ENCODE measurements at regions not wholly inside any gene's neighbourhood (a gene's known extent, or its start where the extent isn't known, plus 50 kb on each side); places are given as distances from the start of the nearest gene placed in this dataset.

DNA sequence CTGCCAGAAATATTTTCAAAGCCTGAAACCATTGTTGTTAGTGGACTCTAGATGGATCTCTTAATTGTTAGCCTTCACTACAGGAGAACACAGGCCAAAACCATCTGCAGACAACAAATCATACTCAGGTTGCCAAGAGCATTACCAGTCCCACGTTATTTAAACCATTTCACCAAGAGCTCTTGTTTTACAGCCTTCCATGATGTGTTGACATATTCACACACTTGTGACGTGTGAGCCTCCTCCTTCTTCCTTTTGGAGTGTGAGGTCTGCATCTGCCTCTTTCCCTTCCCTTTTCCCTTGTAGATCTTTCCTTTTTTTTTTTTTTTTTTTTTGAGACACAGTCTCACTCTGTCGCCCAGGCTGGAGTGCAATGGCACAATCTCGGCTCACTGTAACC lies 279.0 kb downstream of the AUH start:
- H3K27me3 ChIP-seq (ENCODE audit: insufficient read depth, low read length, poor library complexity), result no peaks in the 10 kb centered on the region
- no peaks in the 10 kb centered on the region for H3K9me3 ChIP-seq (ENCODE audit: insufficient read depth, low read length, severe bottlenecking)
- no peak overlapping the region for H3K9ac ChIP-seq (ENCODE audit: low read depth, low read length)
- no peak overlapping the region for H3K4me3 ChIP-seq (ENCODE audit: low read depth in 1 of 2, low read length in 2 of 2)
- H3K27ac ChIP-seq (ENCODE audit: low read length), result no peak overlapping the region
- no peak overlapping the region for H2AFZ ChIP-seq (ENCODE audit: low read depth, low read length)
- DNase-seq (no peak), ATAC-seq (ENCODE audit: insufficient read depth, low read depth) (no peak)
- H4K20me1 ChIP-seq (ENCODE audit: insufficient read depth, low read length), result no peaks in the 10 kb centered on the region
- H3K4me2 ChIP-seq (ENCODE audit: insufficient read depth, low read length), result no peak overlapping the region
- no peak for TF ChIP-seq EZH2 (IDR thresholded peaks at IDR 0.05; ENCODE audit: borderline replicate concordance, low read depth, low read length, severe bottlenecking)
- TF ChIP-seq, protein P1, sequence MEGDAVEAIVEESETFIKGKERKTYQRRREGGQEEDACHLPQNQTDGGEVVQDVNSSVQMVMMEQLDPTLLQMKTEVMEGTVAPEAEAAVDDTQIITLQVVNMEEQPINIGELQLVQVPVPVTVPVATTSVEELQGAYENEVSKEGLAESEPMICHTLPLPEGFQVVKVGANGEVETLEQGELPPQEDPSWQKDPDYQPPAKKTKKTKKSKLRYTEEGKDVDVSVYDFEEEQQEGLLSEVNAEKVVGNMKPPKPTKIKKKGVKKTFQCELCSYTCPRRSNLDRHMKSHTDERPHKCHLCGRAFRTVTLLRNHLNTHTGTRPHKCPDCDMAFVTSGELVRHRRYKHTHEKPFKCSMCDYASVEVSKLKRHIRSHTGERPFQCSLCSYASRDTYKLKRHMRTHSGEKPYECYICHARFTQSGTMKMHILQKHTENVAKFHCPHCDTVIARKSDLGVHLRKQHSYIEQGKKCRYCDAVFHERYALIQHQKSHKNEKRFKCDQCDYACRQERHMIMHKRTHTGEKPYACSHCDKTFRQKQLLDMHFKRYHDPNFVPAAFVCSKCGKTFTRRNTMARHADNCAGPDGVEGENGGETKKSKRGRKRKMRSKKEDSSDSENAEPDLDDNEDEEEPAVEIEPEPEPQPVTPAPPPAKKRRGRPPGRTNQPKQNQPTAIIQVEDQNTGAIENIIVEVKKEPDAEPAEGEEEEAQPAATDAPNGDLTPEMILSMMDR (IDR thresholded peaks at IDR 0.05; ENCODE audit: borderline replicate concordance, extremely low read depth, low read length, poor library complexity, severe bottlenecking), result no peak
- no peaks in the 10 kb centered on the region for H3K4me1 ChIP-seq (ENCODE audit: insufficient read depth, low read length)
- no peaks in the 10 kb centered on the region for H3K79me2 ChIP-seq (ENCODE audit: insufficient read depth, low read length)
- H3K36me3 ChIP-seq (ENCODE audit: insufficient read depth, low read length), result no peaks in the 10 kb centered on the region

DNA sequence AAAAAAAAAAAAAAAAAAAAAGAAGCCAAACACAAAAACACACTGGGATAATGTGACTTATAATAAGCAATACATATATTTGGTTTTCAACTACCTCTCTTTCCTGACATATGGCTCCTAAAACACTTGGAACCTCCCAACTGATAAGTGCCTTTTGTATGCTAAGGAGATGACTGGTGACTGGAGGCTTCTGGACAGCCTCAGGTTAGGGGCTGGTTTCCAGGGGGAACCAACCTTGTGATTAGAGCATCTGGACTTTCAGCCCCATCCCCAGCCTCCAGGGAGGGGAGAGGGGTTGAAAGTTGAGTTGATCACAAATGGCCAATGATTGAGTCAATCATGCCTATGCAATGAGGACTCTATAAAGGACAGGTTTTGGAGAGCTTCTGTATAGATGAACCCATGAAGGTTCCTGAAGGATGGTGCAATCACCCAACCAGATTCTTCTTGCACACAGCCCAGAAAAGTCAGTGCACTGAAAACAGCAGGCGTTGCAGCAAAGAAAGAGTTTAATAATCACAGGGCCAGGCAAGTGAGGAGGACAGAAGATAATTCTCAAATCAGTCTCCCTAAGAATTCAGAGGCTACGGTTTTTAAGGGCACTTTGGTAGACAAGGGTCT lies 276.7 kb downstream of the AUH start:
- H2AFZ ChIP-seq (ENCODE audit: low read depth, low read length), result no peak overlapping the region
- no peak for ATAC-seq (ENCODE audit: insufficient read depth, low read depth)

DNA sequence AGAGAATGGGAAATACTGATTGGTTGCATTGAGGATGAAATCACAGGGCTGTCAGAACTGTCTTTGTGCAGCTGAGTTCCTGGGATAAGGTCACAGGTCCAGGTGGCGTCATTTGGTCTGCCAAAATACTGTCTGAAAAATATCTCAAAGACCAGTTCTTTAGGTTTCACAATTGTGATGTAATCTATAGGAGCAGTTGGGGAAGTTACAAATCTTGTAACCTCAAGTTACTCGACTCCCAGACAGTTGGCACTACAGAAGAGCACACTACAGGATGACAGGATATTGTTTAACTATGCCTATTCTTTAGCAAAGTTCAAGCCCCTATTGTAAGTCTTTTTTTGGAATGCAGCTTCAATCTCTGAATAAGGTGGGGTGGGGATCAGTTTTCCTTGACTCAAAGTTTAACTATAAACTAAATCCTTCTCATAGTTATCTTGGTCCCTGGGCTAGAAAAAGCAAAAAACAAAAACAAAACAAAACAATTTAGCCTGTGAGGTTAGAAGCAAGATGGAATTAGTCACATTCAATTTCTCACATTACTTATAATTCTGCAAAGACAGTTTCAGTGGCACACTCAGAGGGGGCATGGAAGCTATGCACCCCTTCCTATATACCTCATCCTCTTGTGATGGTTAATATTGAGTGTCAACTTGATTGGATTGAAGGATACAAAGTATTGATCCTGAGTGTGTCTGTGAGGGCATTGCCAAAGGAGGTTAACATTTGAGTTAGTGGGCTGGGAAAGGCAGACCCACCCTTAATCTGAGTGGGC lies 276.0 kb downstream of the AUH start:
- Histone ChIP-seq H3K4me2 (ENCODE audit: insufficient read depth, low read length) (no peak overlapping the region), H4K20me1 (ENCODE audit: insufficient read depth, low read length) (no peaks in the 10 kb centered on the region), H3K79me2 (ENCODE audit: insufficient read depth, low read length) (no peaks in the 10 kb centered on the region), H3K27ac (ENCODE audit: low read length) (no peak overlapping the region), H3K4me3 (ENCODE audit: low read depth in 1 of 2, low read length in 2 of 2) (no peak overlapping the region), H3K9ac (ENCODE audit: low read depth, low read length) (no peak overlapping the region), H2AFZ (ENCODE audit: low read depth, low read length) (no peak overlapping the region), H3K27me3 (ENCODE audit: insufficient read depth, low read length, poor library complexity) (no peaks in the 10 kb centered on the region), H3K36me3 (ENCODE audit: insufficient read depth, low read length) (no peaks in the 10 kb centered on the region), H3K4me1 (ENCODE audit: insufficient read depth, low read length) (no peaks in the 10 kb centered on the region), H3K9me3 (ENCODE audit: insufficient read depth, low read length, severe bottlenecking) (no peaks in the 10 kb centered on the region)
- no peak for TF ChIP-seq EZH2 (IDR thresholded peaks at IDR 0.05; ENCODE audit: borderline replicate concordance, low read depth, low read length, severe bottlenecking)
- TF ChIP-seq, protein P1 (IDR thresholded peaks at IDR 0.05; ENCODE audit: borderline replicate concordance, extremely low read depth, low read length, poor library complexity, severe bottlenecking), result no peak
- no peak for DNase-seq
- no peak for ATAC-seq (ENCODE audit: insufficient read depth, low read depth)

More for the DNA sequence above, 276.7 kb downstream of the AUH start:
- Histone ChIP-seq H3K4me1 (ENCODE audit: insufficient read depth, low read length) (no peaks in the 10 kb centered on the region), H3K9me3 (ENCODE audit: insufficient read depth, low read length, severe bottlenecking) (no peaks in the 10 kb centered on the region), H3K4me3 (ENCODE audit: low read depth in 1 of 2, low read length in 2 of 2) (no peak overlapping the region), H3K36me3 (ENCODE audit: insufficient read depth, low read length) (no peaks in the 10 kb centered on the region), H3K27ac (ENCODE audit: low read length) (no peak overlapping the region), H3K79me2 (ENCODE audit: insufficient read depth, low read length) (no peaks in the 10 kb centered on the region), H4K20me1 (ENCODE audit: insufficient read depth, low read length) (no peaks in the 10 kb centered on the region), H3K27me3 (ENCODE audit: insufficient read depth, low read length, poor library complexity) (no peaks in the 10 kb centered on the region), H3K4me2 (ENCODE audit: insufficient read depth, low read length) (no peak overlapping the region), H3K9ac (ENCODE audit: low read depth, low read length) (no peak overlapping the region)
- DNase-seq, result no peak
- TF ChIP-seq EZH2 (IDR thresholded peaks at IDR 0.05; ENCODE audit: borderline replicate concordance, low read depth, low read length, severe bottlenecking), result no peak
- TF ChIP-seq, protein P1 (IDR thresholded peaks at IDR 0.05; ENCODE audit: borderline replicate concordance, extremely low read depth, low read length, poor library complexity, severe bottlenecking), result no peak

All from DND-41 (cell line).